Fibroblast of mammary gland (primary cell): ENCODE measurements at regions not wholly inside any gene's neighbourhood (a gene's known extent, or its start where the extent isn't known, plus 50 kb on each side); places are given as distances from the start of the nearest gene placed in this dataset.

Experiments used
- DNase-seq: peaks from one replicate; pipeline ENCODE4 v3.0.0-alpha.2; 2010; ENCODE audit warnings: low read depth
- H3K4me3 ChIP-seq: 2 replicates; pipeline ENCODE4 v1.5.1; 2011; ENCODE audit warnings: low read depth, mild to moderate bottlenecking, low read length, moderate library complexity; ENCODE audit not compliant: control insufficient read depth
- CTCF ChIP-seq: conservative IDR thresholded peaks from 2 replicates; pipeline ENCODE4 v1.5.1; 2011; ENCODE audit warnings: low read depth, low read length, inconsistent platforms; ENCODE audit not compliant: control insufficient read depth, insufficient read depth

- no peak for DNase-seq
- no peak overlapping the region for H3K4me3 ChIP-seq
- TF ChIP-seq CTCF, result no peak
Measured at GRCh38 chr1:5318143-5318816, 663.9 kb downstream of the AJAP1 start.

GRCh38 chr1:5317391-5317790 is 663.0 kb downstream of the AJAP1 start:
- no peak for DNase-seq

GRCh38 chr1:5312862-5313261 is 658.5 kb downstream of the AJAP1 start:
- DNase-seq, result no peak
- no peak for TF ChIP-seq CTCF
- no peak overlapping the region for H3K4me3 ChIP-seq

More at GRCh38 chr1:5317391-5317790, 663.0 kb downstream of the AJAP1 start:
- no peak overlapping the region for H3K4me3 ChIP-seq
- no peak for TF ChIP-seq CTCF

GRCh38 chr1:5312293-5312674 is 657.9 kb downstream of the AJAP1 start:
- TF ChIP-seq CTCF, result no peak
- DNase-seq, result no peak
- no peak overlapping the region for H3K4me3 ChIP-seq

GRCh38 chr1:5311634-5312292 is 657.4 kb downstream of the AJAP1 start:
- no peak for TF ChIP-seq CTCF
- DNase-seq, result no peak
- H3K4me3 ChIP-seq, result no peak overlapping the region

- no peak overlapping the region for H3K4me3 ChIP-seq
- no peak for DNase-seq
- TF ChIP-seq CTCF, result no peak
Measured at GRCh38 chr1:5311147-5311546, 656.7 kb downstream of the AJAP1 start.
